GM23338 (cell line): ENCODE measurements at regions not wholly inside any gene's neighbourhood (a gene's known extent, or its start where the extent isn't known, plus 50 kb on each side); places are given as distances from the start of the nearest gene placed in this dataset.

Experiments
- ATAC-seq: fragments of 200-7000 bp; cut with Tn5 transposase; 3 replicates; pipeline ENCODE4 v1.9.1; 2020
- DNase-seq: peaks from one replicate; pipeline ENCODE4 v3.0.0-alpha.2; 2015; ENCODE audit warnings: low spot score
- H2AFZ ChIP-seq: fragments of 200-600 bp; sonication (generic); 2 replicates; pipeline ENCODE4 v1.8.0; 2016; ENCODE audit warnings: antibody characterized with exemption, mild to moderate bottlenecking, moderate library complexity
- H3F3A ChIP-seq: fragments of 200-600 bp; sonication (generic); replicated peaks from 2 replicates; pipeline ENCODE4 v1.8.0; 2017; ENCODE audit warnings: antibody characterized with exemption, mixed run types, low read depth
- H3K27ac ChIP-seq: fragments of 200-600 bp; sonication (generic); 2 replicates; pipeline ENCODE4 v1.6.1; 2016; ENCODE audit warnings: low read depth
- H3K27me3 ChIP-seq: fragments of 200-600 bp; sonication (generic); 2 replicates; pipeline ENCODE4 v1.8.0; 2016; ENCODE audit warnings: mild to moderate bottlenecking, mixed run types, moderate library complexity; ENCODE audit not compliant: insufficient read depth
- H3K36me3 ChIP-seq: fragments of 200-600 bp; sonication (generic); 2 replicates; pipeline ENCODE4 v1.8.0; 2016; ENCODE audit warnings: mild to moderate bottlenecking; ENCODE audit not compliant: insufficient read depth
- H3K4me1 ChIP-seq: fragments of 200-600 bp; sonication (generic); 2 replicates; pipeline ENCODE4 v1.8.0; 2016; ENCODE audit warnings: mild to moderate bottlenecking, moderate library complexity; ENCODE audit not compliant: insufficient read depth
- H3K4me2 ChIP-seq: fragments of 200-600 bp; sonication (generic); 2 replicates; pipeline ENCODE4 v1.7.1; 2017; ENCODE audit warnings: mixed run types
- H3K4me3 ChIP-seq: fragments of 200-600 bp; sonication (generic); 2 replicates; pipeline ENCODE4 v1.6.1; 2016; ENCODE audit warnings: mixed run types
- H3K79me2 ChIP-seq: fragments of 200-600 bp; sonication (generic); replicated peaks from 2 replicates; pipeline ENCODE4 v1.8.0; 2017; ENCODE audit warnings: mild to moderate bottlenecking; ENCODE audit not compliant: insufficient read depth
- H3K9me2 ChIP-seq: fragments of 200-600 bp; sonication (generic); 2 replicates; pipeline ENCODE4 v1.8.0; 2017; ENCODE audit not compliant: insufficient read depth
- H4K20me1 ChIP-seq: fragments of 200-600 bp; sonication (generic); replicated peaks from 2 replicates; pipeline ENCODE4 v1.8.0; 2017; ENCODE audit warnings: mild to moderate bottlenecking; ENCODE audit not compliant: insufficient read depth
- H3K27ac Mint-ChIP-seq: 2 replicates; pipeline ENCODE4 v1.8.0; 2020; ENCODE audit warnings: inconsistent platforms, mild to moderate bottlenecking, moderate library complexity, mixed read lengths
- H3K27me3 Mint-ChIP-seq: 3 replicates; pipeline ENCODE4 v1.8.0; 2022; ENCODE audit warnings: low read depth, mild to moderate bottlenecking, moderate library complexity, mixed read lengths, inconsistent platforms; ENCODE audit not compliant: insufficient read depth, poor library complexity
- H3K36me3 Mint-ChIP-seq: 3 replicates; pipeline ENCODE4 v1.8.0; 2021; ENCODE audit warnings: low read depth, mild to moderate bottlenecking, inconsistent platforms, moderate library complexity, mixed read lengths
- H3K4me1 Mint-ChIP-seq: 3 replicates; pipeline ENCODE4 v1.8.0; 2020; ENCODE audit warnings: mild to moderate bottlenecking, inconsistent platforms, mixed read lengths
- H3K4me3 Mint-ChIP-seq: 3 replicates; pipeline ENCODE4 v1.8.0; 2021; ENCODE audit warnings: moderate library complexity, mild to moderate bottlenecking, inconsistent platforms, mixed read lengths
- H3K9me3 Mint-ChIP-seq: 3 replicates; pipeline ENCODE4 v1.8.0; 2020; ENCODE audit warnings: moderate library complexity, mild to moderate bottlenecking, inconsistent platforms, mixed read lengths
- CREB1 ChIP-seq: fragments of 250-450 bp; sonication (Bioruptor Pico); IDR thresholded peaks from 2 replicates; pipeline ENCODE4 v1.5.0; 2020; ENCODE audit warnings: low read depth, mild to moderate bottlenecking, moderate library complexity
- CTCF ChIP-seq, 2 experiments: fragments of 200-600 bp in 1 of 2; sonication (generic) in 1 of 2; conservative IDR thresholded peaks; 2 replicates each; pipeline versions ENCODE4 v1.5.1 to v1.6.1; 2016 to 2017; ENCODE audit warnings: antibody characterized with exemption in 2 of 2, low read depth in 2 of 2, mild to moderate bottlenecking in 2 of 2, moderate library complexity in 1 of 2
- ETS1 ChIP-seq: IDR thresholded peaks from 2 replicates; pipeline ENCODE4 v1.6.1; 2016; ENCODE audit warnings: antibody characterized with exemption
- EZH2 ChIP-seq: fragments of 200-600 bp; sonication (generic); IDR thresholded peaks from one replicate; pipeline ENCODE4 v1.8.0; 2017; ENCODE audit warnings: antibody characterized with exemption, mild to moderate bottlenecking, low read depth; ENCODE audit not compliant: unreplicated experiment
- EZH2phosphoT487 ChIP-seq: fragments of 200-600 bp; sonication (generic); IDR thresholded peaks from one replicate; pipeline ENCODE4 v1.8.1; 2018; ENCODE audit warnings: antibody characterized with exemption; ENCODE audit not compliant: unreplicated experiment
- JUNB ChIP-seq: IDR thresholded peaks from one replicate; pipeline ENCODE4 v1.6.1; 2016; ENCODE audit warnings: antibody characterized with exemption; ENCODE audit not compliant: unreplicated experiment
- NANOG ChIP-seq: IDR thresholded peaks from 2 replicates; pipeline ENCODE4 v1.6.1; 2016; ENCODE audit warnings: antibody characterized with exemption, borderline replicate concordance
- POLR2AphosphoS5 ChIP-seq: IDR thresholded peaks from 2 replicates; pipeline ENCODE4 v1.6.1; 2016; ENCODE audit warnings: antibody characterized with exemption, low read depth
- STAT1 ChIP-seq: IDR thresholded peaks from one replicate; pipeline ENCODE4 v1.6.1; 2016; ENCODE audit warnings: antibody characterized with exemption; ENCODE audit not compliant: unreplicated experiment
- ZNF114 ChIP-seq: fragments of 250-450 bp; sonication (Bioruptor Pico); IDR thresholded peaks from 2 replicates; pipeline ENCODE4 v1.5.0; 2020; ENCODE audit warnings: mild to moderate bottlenecking, moderate library complexity
- ZNF331 ChIP-seq: fragments of 250-450 bp; sonication (Bioruptor Pico); IDR thresholded peaks from 2 replicates; pipeline ENCODE4 v1.5.0; 2020; ENCODE audit warnings: low read depth, mild to moderate bottlenecking, moderate library complexity
- TF ChIP-seq, protein P1 (sequence below): IDR thresholded peaks from one replicate; pipeline ENCODE4 v1.6.1; 2018; ENCODE audit warnings: antibody characterized with exemption; ENCODE audit not compliant: unreplicated experiment

- TF ChIP-seq ZNF331 (CRISPR knock-in tag) = no peak
- no peak for TF ChIP-seq ETS1
- TF ChIP-seq NANOG = no peak
- no peak for TF ChIP-seq CREB1 (CRISPR knock-in tag)
- TF ChIP-seq EZH2phosphoT487 = no peak
- TF ChIP-seq POLR2AphosphoS5 = no peak
- TF ChIP-seq JUNB = no peak
Measured at GRCh38 chr2:120945091-120945490, 209.4 kb downstream of the GLI2 start (continued).

GRCh38 chr2:120945832-120946499 is 210.3 kb downstream of the GLI2 start:
- Mint-ChIP-seq H3K4me1 (no peaks in the 10 kb centered on the region; the same call in 2 of the 3 replicates), H3K27me3 (peaks cover 12% of the 10 kb centered on the region), H3K27ac (no peak overlapping the region; the same call in 1 of the 2 replicates), H3K4me3 (no peak overlapping the region), H3K9me3 (peaks cover 3% of the 10 kb centered on the region; the same call in 2 of the 3 replicates), H3K36me3 (peaks cover 12% of the 10 kb centered on the region)
- no peak overlapping the region for H2AFZ ChIP-seq
- no peaks in the 10 kb centered on the region for H3K36me3 ChIP-seq
- no peaks in the 10 kb centered on the region for H3K27me3 ChIP-seq
- peaks cover 10% of the 10 kb centered on the region; the same call in 1 of the 2 replicates for H4K20me1 ChIP-seq
- no peaks in the 10 kb centered on the region for H3K4me1 ChIP-seq
- H3K9me2 ChIP-seq = no peaks in the 10 kb centered on the region
- H3K4me2 ChIP-seq = no peak overlapping the region
- no peaks in the 10 kb centered on the region for H3F3A ChIP-seq
- H3K27ac ChIP-seq = no peak overlapping the region
- H3K4me3 ChIP-seq = no peak overlapping the region
- H3K79me2 ChIP-seq = peaks cover 5% of the 10 kb centered on the region
- ATAC-seq (no peak), DNase-seq (no peak)
- TF ChIP-seq ZNF114 (CRISPR knock-in tag) = no peak
- no peak for TF ChIP-seq CREB1 (CRISPR knock-in tag)
- TF ChIP-seq, protein P1, sequence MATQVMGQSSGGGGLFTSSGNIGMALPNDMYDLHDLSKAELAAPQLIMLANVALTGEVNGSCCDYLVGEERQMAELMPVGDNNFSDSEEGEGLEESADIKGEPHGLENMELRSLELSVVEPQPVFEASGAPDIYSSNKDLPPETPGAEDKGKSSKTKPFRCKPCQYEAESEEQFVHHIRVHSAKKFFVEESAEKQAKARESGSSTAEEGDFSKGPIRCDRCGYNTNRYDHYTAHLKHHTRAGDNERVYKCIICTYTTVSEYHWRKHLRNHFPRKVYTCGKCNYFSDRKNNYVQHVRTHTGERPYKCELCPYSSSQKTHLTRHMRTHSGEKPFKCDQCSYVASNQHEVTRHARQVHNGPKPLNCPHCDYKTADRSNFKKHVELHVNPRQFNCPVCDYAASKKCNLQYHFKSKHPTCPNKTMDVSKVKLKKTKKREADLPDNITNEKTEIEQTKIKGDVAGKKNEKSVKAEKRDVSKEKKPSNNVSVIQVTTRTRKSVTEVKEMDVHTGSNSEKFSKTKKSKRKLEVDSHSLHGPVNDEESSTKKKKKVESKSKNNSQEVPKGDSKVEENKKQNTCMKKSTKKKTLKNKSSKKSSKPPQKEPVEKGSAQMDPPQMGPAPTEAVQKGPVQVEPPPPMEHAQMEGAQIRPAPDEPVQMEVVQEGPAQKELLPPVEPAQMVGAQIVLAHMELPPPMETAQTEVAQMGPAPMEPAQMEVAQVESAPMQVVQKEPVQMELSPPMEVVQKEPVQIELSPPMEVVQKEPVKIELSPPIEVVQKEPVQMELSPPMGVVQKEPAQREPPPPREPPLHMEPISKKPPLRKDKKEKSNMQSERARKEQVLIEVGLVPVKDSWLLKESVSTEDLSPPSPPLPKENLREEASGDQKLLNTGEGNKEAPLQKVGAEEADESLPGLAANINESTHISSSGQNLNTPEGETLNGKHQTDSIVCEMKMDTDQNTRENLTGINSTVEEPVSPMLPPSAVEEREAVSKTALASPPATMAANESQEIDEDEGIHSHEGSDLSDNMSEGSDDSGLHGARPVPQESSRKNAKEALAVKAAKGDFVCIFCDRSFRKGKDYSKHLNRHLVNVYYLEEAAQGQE = no peak
- no peak for TF ChIP-seq EZH2
- no peak for TF ChIP-seq JUNB
- no peak for TF ChIP-seq CTCF (conservative IDR thresholded peaks at IDR 0.05; ENCODE audit: low read depth in 2 of 2)
- no peak for TF ChIP-seq STAT1
- TF ChIP-seq POLR2AphosphoS5 = no peak
